ENCODE measurements at regions not wholly inside any gene's neighbourhood (a gene's known extent, or its start where the extent isn't known, plus 50 kb on each side); places are given as distances from the start of the nearest gene placed in this dataset.

DNA sequence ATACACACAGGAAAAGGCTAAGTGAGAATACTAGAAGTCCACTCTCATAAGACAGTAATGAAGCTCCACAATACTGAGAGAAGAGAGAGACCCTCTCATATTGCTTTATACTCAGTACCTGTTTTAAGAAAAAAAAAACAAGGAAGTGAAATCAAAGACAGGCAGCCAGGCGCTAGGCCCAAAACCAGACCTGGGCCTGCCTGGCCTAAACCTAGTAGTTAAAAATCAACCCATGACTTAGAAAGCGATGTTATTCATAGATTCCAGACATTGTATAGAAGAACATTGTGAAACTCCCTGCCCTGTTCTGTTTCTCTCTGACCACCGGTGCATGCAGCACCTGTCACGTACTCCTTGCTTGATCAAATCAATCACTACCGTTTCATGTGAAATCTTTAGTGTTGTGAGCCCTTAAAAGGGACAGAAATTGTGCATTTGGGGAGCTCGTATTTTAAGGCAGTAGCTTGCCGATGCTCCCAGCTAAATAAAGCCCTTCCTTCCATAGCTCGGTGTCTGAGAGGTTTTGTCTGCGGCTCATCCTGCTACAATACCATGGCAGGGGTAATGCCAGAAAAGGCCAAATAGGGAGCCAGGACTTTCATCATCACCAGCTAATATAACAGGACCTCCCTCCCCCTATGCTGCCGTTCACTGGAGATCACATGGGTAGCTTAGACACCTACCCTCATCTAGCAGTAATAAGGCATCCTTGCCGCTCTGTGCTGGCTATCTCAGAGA, 1294.1 kb downstream of the NSUN3 start:
- no peaks in the 10 kb centered on the region for H3K27me3 ChIP-seq
- intact Hi-C loops (cut with DNase I; ENCODE audit: low total_unique reads): no loop called here
- H3K9me3 ChIP-seq: no peaks in the 10 kb centered on the region
- TF ChIP-seq POLR2A (IDR thresholded peaks at IDR 0.05): no peak
- no peak for TF ChIP-seq CTCF (IDR thresholded peaks at IDR 0.05)
- H3K27ac ChIP-seq: no peak overlapping the region
- H3K36me3 ChIP-seq: no peaks in the 10 kb centered on the region
- H3K4me3 ChIP-seq: no peak overlapping the region
- DNase-seq: no peak
- no peaks in the 10 kb centered on the region for H3K4me1 ChIP-seq

DNA sequence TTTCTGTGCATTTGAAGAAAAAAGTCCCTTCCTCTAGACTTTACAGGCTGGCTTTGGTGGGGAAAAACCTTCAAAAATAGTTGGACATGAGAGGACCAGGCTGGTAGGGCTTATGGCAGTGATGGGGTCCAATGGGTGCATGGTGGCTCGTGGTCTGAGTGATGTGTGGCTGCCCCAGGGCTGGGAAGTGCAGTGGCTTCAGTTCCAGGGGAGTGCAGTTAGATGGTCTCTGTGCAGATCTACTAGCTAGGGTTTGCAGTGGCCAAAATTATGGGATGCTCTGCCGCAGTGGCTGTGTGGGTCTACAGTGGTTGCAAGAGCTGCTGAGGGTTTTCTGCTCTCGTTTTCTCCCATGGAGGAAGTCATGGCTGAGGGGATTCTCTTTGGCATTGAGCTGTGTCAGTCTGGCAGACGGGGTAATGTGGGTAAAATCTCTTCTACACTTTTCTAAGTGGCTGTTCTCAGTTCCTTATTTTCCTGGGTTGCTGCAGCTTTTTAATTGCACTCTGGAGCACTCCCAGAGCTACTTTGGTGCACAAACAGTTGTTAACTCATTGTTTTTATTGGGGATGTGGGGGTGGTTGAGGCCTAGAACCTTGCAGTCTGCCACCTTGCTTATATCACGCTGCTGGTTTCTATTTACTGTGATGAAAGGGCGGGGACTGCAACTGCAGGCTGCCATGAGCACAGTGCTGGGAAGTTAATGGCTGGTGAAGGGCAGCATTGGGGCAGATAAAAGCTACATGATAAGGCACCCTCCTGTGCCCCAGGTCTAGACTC, 1324.6 kb downstream of the NSUN3 start:
- no peaks in the 10 kb centered on the region for H3K4me1 ChIP-seq
- TF ChIP-seq POLR2A (IDR thresholded peaks at IDR 0.05) (no peak), CTCF (IDR thresholded peaks at IDR 0.05) (no peak)
- no peaks in the 10 kb centered on the region for H3K27me3 ChIP-seq
- no peak for DNase-seq
- intact Hi-C loops (cut with DNase I; ENCODE audit: low total_unique reads): no loop called here
- H3K9me3 ChIP-seq: no peaks in the 10 kb centered on the region
- H3K4me3 ChIP-seq: no peak overlapping the region
- no peak overlapping the region for H3K27ac ChIP-seq
- no peaks in the 10 kb centered on the region for H3K36me3 ChIP-seq

- no peaks in the 10 kb centered on the region for H3K9me3 ChIP-seq
- DNase-seq: no peak
- no peaks in the 10 kb centered on the region for H3K4me1 ChIP-seq
- H3K4me3 ChIP-seq: no peak overlapping the region
- H3K27me3 ChIP-seq: no peaks in the 10 kb centered on the region
- intact Hi-C loops (cut with DNase I; ENCODE audit: low total_unique reads): no loop called here
- no peak overlapping the region for H3K27ac ChIP-seq
- no peaks in the 10 kb centered on the region for H3K36me3 ChIP-seq
- no peak for TF ChIP-seq POLR2A (IDR thresholded peaks at IDR 0.05)
- TF ChIP-seq CTCF (IDR thresholded peaks at IDR 0.05): no peak
Observed at GRCh38 chr3:95389725-95390313, 1327.0 kb downstream of the NSUN3 start.

GRCh38 chr3:95394286-95394685, 1331.4 kb downstream of the NSUN3 start:
- intact Hi-C loops (cut with DNase I; ENCODE audit: low total_unique reads): no loop called here
- Histone ChIP-seq H3K4me3 (no peak overlapping the region), H3K36me3 (no peaks in the 10 kb centered on the region), H3K27ac (no peak overlapping the region), H3K4me1 (no peaks in the 10 kb centered on the region), H3K9me3 (no peaks in the 10 kb centered on the region), H3K27me3 (no peaks in the 10 kb centered on the region)
- TF ChIP-seq POLR2A (IDR thresholded peaks at IDR 0.05): no peak
- no peak for TF ChIP-seq CTCF (IDR thresholded peaks at IDR 0.05)
- no peak for DNase-seq

DNA sequence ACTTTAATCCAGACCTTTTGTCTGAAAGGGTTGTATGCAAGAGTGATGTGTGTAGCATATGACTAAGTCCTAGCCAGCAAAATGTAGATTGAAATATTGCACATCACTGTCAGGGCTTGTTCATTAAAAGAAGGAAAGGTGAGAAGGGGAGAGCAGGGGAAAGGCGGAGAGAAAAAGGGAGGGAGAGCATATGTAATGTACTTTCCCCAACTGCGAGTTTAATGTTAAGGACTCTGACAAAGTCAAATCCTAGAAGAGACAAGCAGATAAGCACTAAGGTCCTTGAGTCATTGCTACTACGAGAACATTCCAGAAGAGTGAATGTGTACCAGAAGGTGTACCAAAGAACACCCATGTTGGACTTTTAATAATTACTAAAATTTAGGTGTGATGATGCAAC, 1336.7 kb downstream of the NSUN3 start:
- intact Hi-C loops (cut with DNase I; ENCODE audit: low total_unique reads): no loop called here
- TF ChIP-seq POLR2A (IDR thresholded peaks at IDR 0.05) (no peak), CTCF (IDR thresholded peaks at IDR 0.05) (no peak)

More for the DNA sequence above, 1336.7 kb downstream of the NSUN3 start:
- DNase-seq: no peak
- H3K4me3 ChIP-seq: no peak overlapping the region
- H3K36me3 ChIP-seq: no peaks in the 10 kb centered on the region
- H3K9me3 ChIP-seq: peaks cover 0 to 1% of the 10 kb centered on the region in 2 donors
- no peak overlapping the region for H3K27ac ChIP-seq
- no peaks in the 10 kb centered on the region for H3K4me1 ChIP-seq
- H3K27me3 ChIP-seq: no peaks in the 10 kb centered on the region
